ENCODE measurements at regions not wholly inside any gene's neighbourhood (a gene's known extent, or its start where the extent isn't known, plus 50 kb on each side); places are given as distances from the start of the nearest gene placed in this dataset.
"Not testable (repeated sequence)": the region's sequence is repeated elsewhere in the genome, so short reads cannot be mapped to it uniquely, and the experiment has no call there.

DNA sequence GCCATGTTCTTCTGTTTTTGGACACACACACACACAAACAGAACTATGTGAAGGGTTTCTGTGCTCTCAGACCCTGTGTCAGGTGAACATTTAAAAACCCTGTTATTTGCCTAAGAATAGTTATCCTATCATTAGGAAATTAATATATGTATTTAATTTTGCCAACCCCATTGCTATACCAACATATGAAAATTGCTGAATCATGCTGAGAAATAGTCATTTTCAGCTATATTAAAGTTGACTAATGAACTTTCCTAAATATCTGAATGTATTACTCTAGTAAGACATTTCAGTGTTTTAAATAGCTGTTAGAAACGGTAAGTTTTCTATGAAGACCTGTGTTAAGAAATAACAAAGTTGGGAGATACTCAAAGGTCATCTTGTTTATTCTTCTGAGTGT lies 596.9 kb upstream of the GRM7 start:
- no peak for DNase-seq (ENCODE audit: low read depth, low spot score)

DNA sequence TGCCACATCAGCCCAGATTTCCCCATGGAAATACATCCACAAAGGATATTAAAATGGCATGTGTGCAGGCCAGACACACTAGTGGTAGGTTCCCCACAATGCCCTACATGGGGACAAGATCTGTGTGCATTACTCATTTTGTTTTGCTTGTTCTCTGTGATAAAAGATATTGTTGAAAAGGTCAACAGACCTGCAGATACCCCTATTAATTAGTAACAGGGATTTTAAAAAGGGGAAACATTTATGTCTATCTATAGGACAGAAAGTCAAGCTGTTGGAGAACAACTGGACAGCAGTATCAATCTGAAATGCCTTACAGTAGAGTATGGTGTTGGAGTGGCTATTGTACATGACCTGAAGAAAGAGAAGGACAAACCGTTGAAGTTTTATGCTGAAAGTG lies 596.0 kb upstream of the GRM7 start:
- no peak for DNase-seq (ENCODE audit: low read depth, low spot score)

DNA sequence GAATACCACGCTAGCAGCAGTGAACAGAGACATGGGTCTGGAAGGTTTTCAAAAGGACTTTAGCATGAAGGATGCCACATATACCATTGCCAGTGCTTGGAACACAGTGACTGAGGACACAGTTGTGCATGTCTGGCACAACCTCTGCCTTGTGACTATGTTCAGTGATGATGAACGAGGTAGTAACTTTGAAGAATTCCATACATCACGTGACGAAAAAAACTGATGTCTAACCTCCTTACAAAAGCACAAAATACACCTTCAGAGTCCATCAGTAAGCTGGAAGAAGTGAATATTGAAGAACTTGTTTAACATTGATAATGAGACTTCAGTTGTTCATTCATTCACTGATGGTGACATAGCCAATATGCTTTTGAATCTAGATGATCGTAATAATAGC lies 594.8 kb upstream of the GRM7 start:
- DNase-seq (ENCODE audit: low read depth, low spot score): no peak

DNA sequence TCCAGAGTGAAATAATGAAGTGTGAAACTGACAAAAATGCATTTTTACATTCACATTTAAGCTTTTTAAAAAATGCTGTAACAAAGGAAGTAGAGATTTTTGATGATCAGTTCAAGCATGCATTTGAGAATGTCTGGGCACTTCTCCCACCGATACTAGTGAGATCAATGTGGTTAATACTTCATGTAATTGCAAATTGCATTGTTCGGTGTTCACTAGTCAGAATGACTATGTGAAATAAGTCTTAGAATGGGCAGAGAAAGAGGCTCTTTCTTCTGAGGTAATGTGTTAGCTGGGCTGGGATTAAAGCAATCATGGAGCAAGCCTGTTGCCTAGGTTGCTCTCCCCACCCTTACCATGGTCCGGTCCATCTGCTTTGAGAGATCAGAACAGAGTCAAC lies 587.0 kb upstream of the GRM7 start:
- no peak for DNase-seq (ENCODE audit: low read depth, low spot score)

DNA sequence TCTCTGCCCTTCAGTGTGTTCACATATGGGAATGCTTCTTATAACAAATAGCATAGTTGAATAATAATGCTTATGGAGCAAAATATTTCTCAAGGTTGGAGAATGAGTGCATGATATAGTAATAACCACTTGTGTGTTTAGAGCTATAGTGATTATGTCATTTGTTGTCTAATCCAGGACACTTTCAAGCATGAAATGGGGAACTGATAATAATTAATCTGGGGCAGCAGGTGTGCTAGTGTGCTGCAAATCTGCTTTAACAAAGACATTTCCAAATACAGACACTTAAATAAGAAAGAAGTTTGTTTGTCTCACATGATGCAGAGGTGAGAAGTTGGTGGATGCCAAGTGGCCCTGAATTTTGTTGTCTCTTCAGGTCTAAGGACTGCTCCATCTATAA lies 579.3 kb upstream of the GRM7 start:
- no peak for DNase-seq (ENCODE audit: low read depth, low spot score)

DNA sequence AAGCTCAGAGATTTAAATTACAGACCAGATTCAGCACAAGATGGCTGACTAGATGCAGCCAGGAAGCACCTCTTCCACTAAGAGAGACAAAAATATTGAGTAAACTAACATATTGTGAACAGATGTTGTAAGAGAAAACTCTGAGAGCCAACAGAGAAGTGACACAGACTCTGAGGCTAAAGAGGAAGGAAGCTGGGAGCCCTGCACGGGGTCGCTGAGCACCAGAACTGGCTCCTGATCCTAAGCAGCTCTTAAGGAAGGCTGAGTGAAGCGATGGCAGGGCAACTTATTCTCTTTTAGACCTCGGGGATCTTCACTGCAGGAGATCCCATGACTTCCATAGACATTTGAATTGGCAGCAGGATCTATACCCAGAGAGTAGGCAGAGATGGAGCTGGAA lies 578.0 kb upstream of the GRM7 start:
- DNase-seq (ENCODE audit: low read depth, low spot score): no peak

DNA sequence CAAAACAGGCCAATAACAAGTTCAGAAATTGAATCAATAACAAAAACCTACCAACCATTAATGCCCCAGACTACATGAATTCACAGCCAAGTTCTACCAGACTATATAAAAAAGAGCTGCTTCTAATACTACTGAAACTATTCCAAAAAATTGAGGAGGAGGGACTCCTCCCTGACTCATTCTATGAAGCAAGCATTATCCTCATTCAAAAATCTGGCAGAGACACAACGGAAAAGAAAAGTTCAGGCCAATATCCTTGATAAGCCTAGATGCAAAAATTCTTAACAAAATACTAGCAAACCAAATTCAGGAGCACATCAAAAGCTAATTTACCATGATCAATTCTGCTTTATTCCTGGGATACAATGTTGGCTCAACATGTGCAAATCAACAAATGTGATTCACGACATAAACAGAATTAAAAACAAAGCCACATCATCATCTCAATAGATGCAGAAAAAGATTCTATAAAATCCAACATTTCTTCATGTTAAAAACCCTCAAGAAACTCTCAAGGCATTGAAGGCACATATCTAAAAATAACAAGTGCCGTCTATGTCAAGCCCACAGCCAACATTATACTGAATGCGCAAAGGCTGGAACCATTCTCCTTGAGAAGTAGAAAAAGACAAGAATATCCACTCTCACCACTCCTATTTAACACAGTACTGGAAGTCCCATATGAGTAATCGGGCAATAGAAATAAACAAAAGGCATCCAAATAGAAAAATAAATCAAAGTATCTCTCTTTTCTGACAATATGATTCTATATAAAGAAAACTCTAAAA lies 573.6 kb upstream of the GRM7 start:
- DNase-seq (ENCODE audit: low read depth, low spot score): no peak

DNA sequence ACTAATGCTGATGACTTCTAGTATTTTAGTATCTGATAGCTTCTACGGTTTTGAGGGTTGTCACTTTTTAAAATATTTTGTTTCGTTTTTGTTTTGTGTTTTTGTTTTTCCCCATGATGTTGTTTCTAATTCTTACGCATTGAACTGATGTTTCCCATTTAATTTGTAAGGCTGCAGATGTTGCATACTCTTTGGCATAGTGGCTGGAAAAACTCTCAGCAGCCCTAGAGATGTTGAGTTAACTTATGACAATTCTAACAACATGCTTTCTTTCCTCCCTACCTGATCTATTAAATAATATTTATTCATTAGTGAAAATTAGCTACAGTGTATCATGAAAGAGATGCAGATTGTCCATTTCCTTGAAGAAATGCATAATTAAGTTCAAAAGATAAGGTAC lies 559.3 kb upstream of the GRM7 start:
- DNase-seq (ENCODE audit: low read depth, low spot score): no peak

DNA sequence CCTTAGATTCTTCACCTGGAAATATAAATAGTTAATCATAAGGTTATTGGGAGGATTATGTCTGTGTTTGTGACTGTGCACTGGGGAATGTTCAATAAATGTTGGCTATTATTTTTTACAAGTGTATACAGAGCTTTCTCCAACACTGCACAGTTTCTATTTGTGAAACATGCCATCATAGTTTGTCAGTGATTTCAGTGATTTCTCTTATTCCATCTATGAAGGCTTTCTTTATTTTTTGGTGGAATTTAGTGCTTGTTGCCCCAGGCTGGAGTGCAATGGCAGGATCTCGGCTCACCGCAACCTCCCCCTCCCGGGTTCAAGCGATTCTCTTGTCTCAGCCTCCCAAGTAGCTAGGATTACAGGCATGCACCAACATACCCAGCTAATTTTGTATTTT lies 545.0 kb upstream of the GRM7 start:
- DNase-seq (ENCODE audit: low read depth, low spot score): no peak

DNA sequence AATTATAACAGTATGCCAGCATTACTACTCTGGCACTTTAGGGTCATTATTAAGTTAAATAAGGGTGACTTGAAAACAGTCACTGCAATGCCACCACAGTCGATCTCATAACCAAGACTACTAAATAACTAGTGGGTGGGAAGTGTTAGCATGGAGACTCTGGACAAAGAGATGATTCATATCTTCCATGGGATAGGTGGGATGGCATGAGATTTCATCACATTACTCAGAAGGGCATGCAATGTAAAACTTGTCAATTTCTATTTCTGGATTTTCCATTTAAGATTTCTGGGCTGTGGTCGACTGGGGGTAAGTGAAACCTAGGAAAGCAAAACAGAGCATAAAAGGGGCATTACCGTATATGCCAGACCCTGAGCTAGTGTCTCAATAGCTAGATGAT lies 538.9 kb upstream of the GRM7 start:
- DNase-seq (ENCODE audit: low read depth, low spot score): no peak

DNA sequence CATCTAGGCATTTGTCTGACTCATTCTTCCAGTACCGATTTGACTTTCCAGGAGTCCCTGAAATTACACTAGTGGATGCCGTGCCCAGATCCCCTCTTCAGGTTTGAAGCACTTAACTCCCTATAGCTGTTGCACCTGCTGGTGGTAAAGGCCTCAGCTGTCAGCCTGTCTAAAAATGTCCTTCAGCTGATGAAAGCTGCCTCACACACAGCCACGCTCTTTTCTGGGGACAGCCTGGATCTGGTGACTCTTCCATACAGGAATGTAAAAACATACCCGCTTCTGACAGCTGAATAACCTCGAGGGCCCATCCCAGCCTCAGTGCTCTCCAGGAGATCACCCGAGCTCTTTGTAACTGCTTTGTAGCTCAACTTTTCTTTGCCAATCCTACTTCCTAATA lies 534.1 kb upstream of the GRM7 start:
- DNase-seq (ENCODE audit: low read depth, low spot score): no peak

DNA sequence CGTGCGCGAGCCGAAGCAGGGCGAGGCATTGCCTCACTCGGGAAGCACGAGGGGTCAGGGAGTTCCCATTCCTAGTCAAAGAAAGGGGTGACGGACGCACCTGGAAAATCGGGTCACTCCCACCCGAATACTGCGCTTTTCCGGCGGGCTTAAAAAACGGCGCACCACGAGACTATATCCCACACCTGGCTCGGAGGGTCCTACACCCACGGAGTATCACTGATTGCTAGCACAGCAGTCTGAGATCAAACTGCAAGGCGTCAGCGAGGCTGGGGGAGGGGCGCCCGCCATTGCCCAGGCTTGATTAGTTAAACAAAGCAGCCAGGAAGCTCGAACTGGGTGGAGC lies 520.0 kb upstream of the GRM7 start:
- DNase-seq (ENCODE audit: low read depth, low spot score): not testable (repeated sequence)

DNA sequence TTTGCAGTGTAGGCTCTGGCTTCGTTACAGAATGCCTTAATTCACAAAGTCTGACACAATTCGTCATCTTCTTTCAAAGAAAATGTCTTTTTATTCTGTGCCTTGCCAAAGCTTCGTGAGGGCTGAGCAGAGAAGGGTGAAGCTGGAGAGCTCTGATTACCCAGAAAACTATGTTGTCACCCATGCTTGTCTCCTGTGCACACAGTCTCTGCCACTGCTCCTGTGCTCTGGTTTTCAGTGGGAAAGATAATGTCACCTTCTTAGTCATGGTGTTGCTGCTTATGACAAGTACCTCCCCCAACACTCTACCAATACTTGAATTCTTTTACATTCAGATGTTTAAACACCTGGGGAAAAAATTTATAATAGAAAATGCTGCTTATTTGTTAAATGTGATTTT lies 509.2 kb upstream of the GRM7 start:
- no peak for DNase-seq (ENCODE audit: low read depth, low spot score)

DNA sequence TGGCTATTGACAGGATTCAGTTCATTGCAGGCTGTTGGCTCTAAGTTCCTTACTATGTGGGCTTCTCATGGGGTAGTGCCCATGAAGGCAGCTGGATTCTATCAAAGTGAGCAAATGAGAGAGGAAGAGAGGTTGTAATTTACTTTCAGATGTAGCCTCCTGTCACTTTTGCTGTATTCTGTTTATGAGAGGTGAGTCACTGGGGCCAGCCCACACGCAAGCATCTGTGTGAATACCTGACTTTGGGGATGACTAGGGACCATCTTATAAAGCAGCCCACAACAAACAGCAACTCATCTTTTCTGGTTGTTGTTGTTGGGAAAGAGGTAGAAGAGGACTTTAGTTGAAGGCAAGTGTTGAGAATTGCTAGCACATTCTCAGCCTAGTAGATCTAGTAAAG lies 506.3 kb upstream of the GRM7 start:
- no peak for DNase-seq (ENCODE audit: low read depth, low spot score)

DNA sequence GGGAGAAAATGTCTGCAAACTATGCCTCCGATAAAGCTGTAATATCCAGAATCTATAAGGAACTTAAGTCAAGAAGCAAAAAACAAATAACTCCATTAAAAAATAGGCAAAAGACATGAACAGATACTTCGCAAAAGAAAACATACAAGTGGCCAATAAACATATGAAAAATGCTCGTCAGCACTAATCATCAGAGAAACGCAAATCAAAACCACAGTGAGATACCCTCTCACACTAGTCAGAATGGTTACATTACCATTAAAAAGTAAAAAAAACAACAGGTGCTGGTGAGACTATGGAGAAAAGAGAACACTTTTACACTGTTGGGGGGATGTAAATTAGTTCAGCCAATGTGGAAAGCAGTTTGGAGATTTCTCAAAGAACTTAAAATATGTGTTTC lies 498.5 kb upstream of the GRM7 start:
- no peak for DNase-seq (ENCODE audit: low read depth, low spot score)

DNA sequence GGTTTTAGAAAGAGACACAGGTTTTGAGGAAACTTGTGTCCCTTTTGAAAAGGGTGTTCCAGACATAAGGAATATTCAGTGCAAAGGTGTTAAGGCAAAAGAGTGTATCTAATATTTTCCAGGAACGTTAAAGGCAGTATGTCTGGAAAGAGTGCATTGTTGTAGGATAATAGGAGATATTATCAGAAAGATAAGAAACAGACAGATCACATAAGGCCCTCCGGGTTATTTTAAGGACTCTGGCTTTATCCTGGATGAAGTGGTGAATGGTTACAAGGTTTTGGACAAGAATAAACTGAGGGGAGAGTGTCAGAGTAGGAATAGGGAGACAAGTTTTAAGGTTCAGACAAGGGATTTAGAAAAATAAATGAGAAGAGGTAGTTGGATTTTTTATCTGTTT lies 493.7 kb upstream of the GRM7 start:
- DNase-seq (ENCODE audit: low read depth, low spot score): no peak

DNA sequence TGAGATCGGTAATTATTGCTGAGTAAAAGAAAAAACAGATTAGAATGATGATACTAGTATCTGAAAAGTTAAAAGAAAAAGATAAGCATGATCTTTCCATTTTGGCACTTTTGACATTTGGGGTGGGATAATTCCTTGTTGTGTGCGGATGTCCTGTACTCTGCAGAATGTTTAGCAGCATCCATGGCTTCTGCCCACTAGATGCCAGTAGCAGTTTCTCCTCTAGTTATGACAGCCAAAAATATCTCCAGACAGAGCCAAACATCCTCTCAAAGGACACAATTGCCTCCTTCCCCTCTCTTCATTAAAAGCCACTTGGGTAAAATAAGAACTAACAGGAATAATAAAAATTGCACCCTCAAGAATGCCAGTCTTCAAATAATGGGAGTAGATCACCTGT lies 468.8 kb upstream of the GRM7 start:
- no peak for DNase-seq (ENCODE audit: low read depth, low spot score)

DNA sequence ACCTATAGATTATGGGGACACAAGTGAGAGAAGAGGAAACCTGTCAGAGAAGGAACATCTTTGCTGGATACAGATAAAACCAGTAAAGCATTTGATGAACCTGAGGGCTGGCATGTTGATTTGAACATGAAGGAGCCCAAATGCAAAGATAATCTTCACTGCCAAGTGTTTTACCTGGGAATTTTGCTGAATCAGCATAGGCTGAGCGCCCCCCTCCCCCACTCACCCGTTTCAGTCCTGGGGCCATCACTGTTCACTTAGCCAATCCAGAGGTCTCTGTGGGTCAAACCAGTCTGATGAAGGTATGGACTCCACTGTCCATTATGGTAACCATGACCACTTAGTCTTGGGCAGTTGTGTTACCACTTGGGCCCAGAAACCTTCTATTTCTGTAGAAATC lies 466.0 kb upstream of the GRM7 start:
- DNase-seq (ENCODE audit: low read depth, low spot score): no peak

DNA sequence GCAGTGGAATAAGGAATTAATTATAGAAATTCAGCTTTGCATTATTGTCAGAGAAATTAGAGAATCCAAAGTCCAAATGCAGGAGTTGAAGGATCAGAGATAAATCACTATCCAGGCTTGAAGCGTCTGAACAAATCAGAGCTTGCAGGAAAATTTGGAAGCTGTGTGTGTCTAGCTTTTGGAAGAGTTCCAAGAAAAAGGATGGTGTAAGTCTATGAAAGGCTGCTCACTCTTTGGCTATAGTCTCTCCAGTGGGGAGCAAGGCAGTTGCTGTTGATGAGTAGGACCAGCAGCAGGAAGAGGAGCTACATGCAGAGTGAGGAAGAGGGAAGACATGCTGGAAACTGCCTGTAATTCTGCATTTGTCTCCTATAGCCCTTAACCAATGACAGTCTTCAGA lies 464.3 kb upstream of the GRM7 start:
- no peak for DNase-seq (ENCODE audit: low read depth, low spot score)

DNA sequence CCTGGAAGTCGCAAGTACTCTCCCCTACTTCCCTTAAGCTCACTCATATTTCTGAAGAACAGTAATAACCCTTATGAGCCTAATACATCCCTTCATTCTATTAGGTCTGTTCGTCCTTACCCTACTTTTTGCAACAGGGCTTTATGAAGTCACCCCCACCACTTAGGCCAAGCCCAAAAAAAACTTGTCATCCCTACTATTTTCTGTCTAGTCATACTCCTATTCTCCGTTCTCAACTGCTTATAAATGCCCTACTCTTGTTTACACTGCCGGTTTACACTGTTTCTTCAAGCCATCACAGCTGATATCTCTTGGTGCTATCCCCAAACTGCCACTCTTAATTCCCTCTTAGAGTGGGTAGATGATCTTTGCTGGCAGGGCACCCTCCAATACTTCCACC lies 458.2 kb upstream of the GRM7 start:
- DNase-seq (ENCODE audit: low read depth, low spot score): not testable (repeated sequence)

DNA sequence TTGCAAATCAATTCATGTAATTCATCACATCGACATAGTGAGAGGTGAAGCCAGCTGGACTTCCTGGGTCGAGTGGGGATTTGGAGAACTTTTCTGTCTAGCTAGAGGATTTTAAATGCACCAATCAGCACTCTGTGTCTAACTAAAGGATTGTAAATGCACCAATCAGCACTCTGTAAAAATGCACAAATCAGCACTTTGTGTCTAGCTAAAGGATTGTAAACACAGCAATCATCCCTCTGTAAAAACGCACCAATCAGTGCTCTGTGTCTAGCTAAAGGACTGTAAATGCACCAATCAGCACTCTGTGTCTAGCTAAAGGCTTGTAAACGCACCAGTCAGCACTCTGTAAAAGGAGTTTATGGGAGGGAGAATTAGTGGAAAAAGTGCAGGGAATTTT lies 454.0 kb upstream of the GRM7 start:
- DNase-seq (ENCODE audit: low read depth, low spot score): not testable (repeated sequence)

DNA sequence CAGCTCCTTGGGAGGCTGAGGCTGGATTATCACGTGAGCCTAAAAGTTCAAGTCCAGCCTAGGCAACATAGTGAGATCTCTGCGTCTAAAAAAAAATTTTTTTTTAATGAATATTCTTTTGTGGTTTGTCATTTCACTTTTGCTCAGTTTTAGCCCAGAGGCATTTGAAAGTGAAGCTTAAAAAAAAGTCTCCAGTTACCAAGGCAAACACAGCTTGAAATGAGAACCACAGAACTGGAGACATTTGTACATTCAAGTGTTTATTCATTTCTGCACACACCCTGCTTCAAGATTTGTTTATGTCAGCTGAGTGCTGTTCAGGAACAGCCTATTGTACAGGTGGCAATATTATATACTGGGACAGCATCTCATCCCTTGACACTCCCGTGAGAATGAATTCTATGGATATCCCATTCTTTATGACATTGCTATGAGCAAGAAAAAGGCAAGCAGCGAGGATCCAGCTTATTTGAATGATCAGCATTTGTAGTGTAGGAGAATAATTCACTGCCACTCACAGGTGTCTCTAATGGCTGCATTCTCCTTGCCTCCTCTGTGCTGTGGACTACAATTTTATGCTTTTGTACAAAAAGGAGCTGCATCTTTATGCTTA lies 444.8 kb upstream of the GRM7 start:
- DNase-seq (ENCODE audit: low read depth, low spot score): no peak

DNA sequence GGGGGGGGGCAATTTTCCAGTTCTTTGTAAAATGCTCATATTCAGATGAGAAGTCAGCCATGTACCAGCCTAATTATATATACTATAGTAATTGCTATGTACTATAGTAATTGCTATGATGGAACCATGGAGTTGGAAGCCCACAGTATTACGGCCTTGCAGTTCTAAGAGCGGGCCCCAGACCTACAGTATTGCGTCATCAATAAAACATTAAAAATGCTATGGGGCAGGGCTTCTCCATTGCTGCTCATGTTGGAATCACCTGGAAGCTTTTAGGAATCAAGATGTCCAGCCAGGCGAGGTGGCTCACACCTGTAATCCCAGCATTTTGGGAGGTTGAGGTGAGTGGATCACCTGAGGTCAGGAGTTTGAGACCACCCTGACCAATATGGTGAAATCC lies 443.7 kb upstream of the GRM7 start:
- DNase-seq (ENCODE audit: low read depth, low spot score): no peak

DNA sequence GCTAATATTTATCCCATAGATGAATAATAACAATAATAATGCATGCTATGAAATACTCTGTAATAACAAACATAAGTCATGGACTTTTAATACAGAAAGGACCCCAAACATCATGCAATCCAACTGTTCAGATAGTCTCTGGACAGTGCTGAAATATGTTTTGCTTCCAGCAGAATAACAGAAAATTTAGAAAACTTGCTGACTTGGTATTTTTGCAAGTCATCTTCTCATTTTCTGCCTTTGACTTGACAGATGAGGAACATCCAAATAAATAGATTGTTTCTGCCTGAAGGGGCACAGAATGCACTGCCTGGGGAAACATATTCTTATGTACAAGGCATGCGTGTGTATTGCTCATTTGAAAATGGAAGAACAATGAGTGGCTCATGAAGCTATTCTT lies 442.4 kb upstream of the GRM7 start:
- no peak for DNase-seq (ENCODE audit: low read depth, low spot score)

Measured in activated CD4-positive, CD25-positive, alpha-beta regulatory T cell treated with anti-CD3 and anti-CD28 coated beads, Interleukin-2, amount 50 U/mL, for 16 hours (primary cell).